T-helper 2 cell treated with Interferon-gamma antibody and Interleukin-4, amounts not matched to agents 5 μg/mL and 100 μg/mL, for 36 hours (primary cell): ENCODE measurements at regions not wholly inside any gene's neighbourhood (a gene's known extent, or its start where the extent isn't known, plus 50 kb on each side); places are given as distances from the start of the nearest gene placed in this dataset.

Source experiments
- DNase-seq: peaks from one replicate; pipeline ENCODE4 v3.0.0; 2021; ENCODE audit warnings: low spot score
- H3K27ac Mint-ChIP-seq: one replicate; pipeline ENCODE4 v1.8.0; 2021; ENCODE audit warnings: mild to moderate bottlenecking, mixed read lengths
- H3K27me3 Mint-ChIP-seq: one replicate; pipeline ENCODE4 v1.8.0; 2021; ENCODE audit warnings: low read depth, mixed read lengths
- H3K36me3 Mint-ChIP-seq: one replicate; pipeline ENCODE4 v1.8.0; 2021; ENCODE audit warnings: low read depth, mixed read lengths
- H3K4me1 Mint-ChIP-seq: one replicate; pipeline ENCODE4 v1.8.0; 2021; ENCODE audit warnings: low read depth, mixed read lengths
- H3K4me3 Mint-ChIP-seq: one replicate; pipeline ENCODE4 v1.8.0; 2022; ENCODE audit warnings: mild to moderate bottlenecking, moderate library complexity, mixed read lengths
- H3K9me3 Mint-ChIP-seq: one replicate; pipeline ENCODE4 v1.8.0; 2021; ENCODE audit warnings: mixed read lengths

GRCh38 chr15:79230766-79231165 lies 51.8 kb upstream of the ANKRD34C start:
- Mint-ChIP-seq H3K36me3 (no peaks in the 10 kb centered on the region), H3K27ac (no peak overlapping the region), H3K4me1 (no peaks in the 10 kb centered on the region), H3K4me3 (no peak overlapping the region), H3K27me3 (no peaks in the 10 kb centered on the region), H3K9me3 (peaks cover 11% of the 10 kb centered on the region)
- no peak for DNase-seq

- Mint-ChIP-seq H3K4me1 (no peaks in the 10 kb centered on the region), H3K36me3 (no peaks in the 10 kb centered on the region), H3K27ac (no peak overlapping the region), H3K9me3 (no peaks in the 10 kb centered on the region), H3K4me3 (no peak overlapping the region), H3K27me3 (peaks cover 3% of the 10 kb centered on the region)
- DNase-seq, result no peak
Measured at GRCh38 chr15:79222808-79223207, 59.7 kb upstream of the ANKRD34C start.

- no peak overlapping the region for H3K27ac Mint-ChIP-seq
- no peaks in the 10 kb centered on the region for H3K9me3 Mint-ChIP-seq
- H3K4me3 Mint-ChIP-seq, result no peak overlapping the region
- no peaks in the 10 kb centered on the region for H3K4me1 Mint-ChIP-seq
- H3K27me3 Mint-ChIP-seq, result peaks cover 10% of the 10 kb centered on the region
- no peak for DNase-seq
- no peaks in the 10 kb centered on the region for H3K36me3 Mint-ChIP-seq
Measured at GRCh38 chr15:79221696-79222095, 60.8 kb upstream of the ANKRD34C start.

GRCh38 chr15:79219393-79220056 lies 63.0 kb upstream of the ANKRD34C start:
- Mint-ChIP-seq H3K4me3 (no peak overlapping the region), H3K27me3 (peaks cover 18% of the 10 kb centered on the region)

GRCh38 chr15:79218588-79219200 lies 63.8 kb upstream of the ANKRD34C start:
- no peaks in the 10 kb centered on the region for H3K9me3 Mint-ChIP-seq
- H3K36me3 Mint-ChIP-seq, result no peaks in the 10 kb centered on the region
- H3K27ac Mint-ChIP-seq, result no peak overlapping the region
- H3K27me3 Mint-ChIP-seq, result peaks cover 19% of the 10 kb centered on the region
- no peaks in the 10 kb centered on the region for H3K4me1 Mint-ChIP-seq
- no peak overlapping the region for H3K4me3 Mint-ChIP-seq
- DNase-seq, result no peak

More at GRCh38 chr15:79219393-79220056, 63.0 kb upstream of the ANKRD34C start:
- H3K4me1 Mint-ChIP-seq, result no peaks in the 10 kb centered on the region
- no peak overlapping the region for H3K27ac Mint-ChIP-seq
- no peaks in the 10 kb centered on the region for H3K9me3 Mint-ChIP-seq
- no peaks in the 10 kb centered on the region for H3K36me3 Mint-ChIP-seq
- DNase-seq, result no peak

- Mint-ChIP-seq H3K27ac (no peak overlapping the region), H3K27me3 (peaks cover 36% of the 10 kb centered on the region), H3K4me1 (no peaks in the 10 kb centered on the region), H3K36me3 (no peaks in the 10 kb centered on the region), H3K4me3 (no peak overlapping the region), H3K9me3 (no peaks in the 10 kb centered on the region)
- DNase-seq, result no peak
Measured at GRCh38 chr15:79213650-79214049, 68.9 kb upstream of the ANKRD34C start.

- H3K4me3 Mint-ChIP-seq, result no peak overlapping the region
- no peaks in the 10 kb centered on the region for H3K9me3 Mint-ChIP-seq
- H3K27me3 Mint-ChIP-seq, result peaks cover 43% of the 10 kb centered on the region
- H3K4me1 Mint-ChIP-seq, result no peaks in the 10 kb centered on the region
- no peaks in the 10 kb centered on the region for H3K36me3 Mint-ChIP-seq
- DNase-seq, result no peak
- no peak overlapping the region for H3K27ac Mint-ChIP-seq
Measured at GRCh38 chr15:79212589-79213157, 69.8 kb upstream of the ANKRD34C start.

- H3K27ac Mint-ChIP-seq, result no peak overlapping the region
- no peak for DNase-seq
- no peaks in the 10 kb centered on the region for H3K9me3 Mint-ChIP-seq
- H3K27me3 Mint-ChIP-seq, result peaks cover 34% of the 10 kb centered on the region
- H3K36me3 Mint-ChIP-seq, result no peaks in the 10 kb centered on the region
- H3K4me3 Mint-ChIP-seq, result no peak overlapping the region
- H3K4me1 Mint-ChIP-seq, result no peaks in the 10 kb centered on the region
Measured at GRCh38 chr15:79211481-79211880, 71.0 kb upstream of the ANKRD34C start.

GRCh38 chr15:79209690-79210089 lies 72.8 kb upstream of the ANKRD34C start:
- Mint-ChIP-seq H3K27me3 (peaks cover 28% of the 10 kb centered on the region), H3K27ac (no peak overlapping the region), H3K9me3 (no peaks in the 10 kb centered on the region), H3K4me3 (no peak overlapping the region), H3K36me3 (no peaks in the 10 kb centered on the region), H3K4me1 (no peaks in the 10 kb centered on the region)
- DNase-seq, result no peak

- H3K36me3 Mint-ChIP-seq, result no peaks in the 10 kb centered on the region
- H3K4me3 Mint-ChIP-seq, result no peak overlapping the region
- H3K27ac Mint-ChIP-seq, result no peak overlapping the region
- no peak for DNase-seq
- H3K4me1 Mint-ChIP-seq, result no peaks in the 10 kb centered on the region
- no peaks in the 10 kb centered on the region for H3K9me3 Mint-ChIP-seq
- peaks cover 28% of the 10 kb centered on the region for H3K27me3 Mint-ChIP-seq
Measured at GRCh38 chr15:79209116-79209515, 73.4 kb upstream of the ANKRD34C start.

- no peak for DNase-seq
- H3K36me3 Mint-ChIP-seq, result no peaks in the 10 kb centered on the region
- no peak overlapping the region for H3K4me3 Mint-ChIP-seq
- no peaks in the 10 kb centered on the region for H3K4me1 Mint-ChIP-seq
- H3K27me3 Mint-ChIP-seq, result peaks cover 20% of the 10 kb centered on the region
- H3K9me3 Mint-ChIP-seq, result no peaks in the 10 kb centered on the region
- H3K27ac Mint-ChIP-seq, result no peak overlapping the region
Measured at GRCh38 chr15:79208179-79208578, 74.3 kb upstream of the ANKRD34C start.

GRCh38 chr15:79206940-79207339 lies 75.6 kb upstream of the ANKRD34C start:
- Mint-ChIP-seq H3K4me1 (no peaks in the 10 kb centered on the region), H3K36me3 (no peaks in the 10 kb centered on the region), H3K27me3 (peaks cover 20% of the 10 kb centered on the region), H3K9me3 (no peaks in the 10 kb centered on the region), H3K4me3 (no peak overlapping the region), H3K27ac (no peak overlapping the region)
- DNase-seq, result no peak

- Mint-ChIP-seq H3K9me3 (no peaks in the 10 kb centered on the region), H3K4me3 (no peak overlapping the region), H3K27me3 (peaks cover 24% of the 10 kb centered on the region), H3K27ac (no peak overlapping the region), H3K36me3 (no peaks in the 10 kb centered on the region), H3K4me1 (no peaks in the 10 kb centered on the region)
- DNase-seq, result no peak
Measured at GRCh38 chr15:79204886-79205675, 77.4 kb upstream of the ANKRD34C start.

- H3K27ac Mint-ChIP-seq, result no peak overlapping the region
- H3K27me3 Mint-ChIP-seq, result peaks cover 21% of the 10 kb centered on the region
- DNase-seq, result no peak
- H3K4me1 Mint-ChIP-seq, result no peaks in the 10 kb centered on the region
- H3K9me3 Mint-ChIP-seq, result no peaks in the 10 kb centered on the region
- H3K36me3 Mint-ChIP-seq, result no peaks in the 10 kb centered on the region
- no peak overlapping the region for H3K4me3 Mint-ChIP-seq
Measured at GRCh38 chr15:79198461-79198860, 84.1 kb upstream of the ANKRD34C start.
